Mammary epithelial cell (primary cell): ENCODE measurements at regions not wholly inside any gene's neighbourhood (a gene's known extent, or its start where the extent isn't known, plus 50 kb on each side); places are given as distances from the start of the nearest gene placed in this dataset.

Source experiments
- EZH2 ChIP-seq: IDR thresholded peaks from 2 replicates; pipeline ENCODE4 v1.6.1; 2012; ENCODE audit warnings: low read length, inconsistent platforms, borderline replicate concordance
- TF ChIP-seq, protein P1 (sequence below), 2 donors: IDR thresholded peaks in 1 of 2; conservative IDR thresholded peaks in 1 of 2; 2 replicates each; pipeline ENCODE4 v1.5.1; 2011 to 2012; ENCODE audit warnings: inconsistent platforms in 2 of 2, low read length in 2 of 2, mild to moderate bottlenecking in 2 of 2, control low read depth in 1 of 2, low read depth in 1 of 2; ENCODE audit not compliant: insufficient read depth in 1 of 2; ENCODE audit errors: extremely low read depth in 1 of 2

DNA sequence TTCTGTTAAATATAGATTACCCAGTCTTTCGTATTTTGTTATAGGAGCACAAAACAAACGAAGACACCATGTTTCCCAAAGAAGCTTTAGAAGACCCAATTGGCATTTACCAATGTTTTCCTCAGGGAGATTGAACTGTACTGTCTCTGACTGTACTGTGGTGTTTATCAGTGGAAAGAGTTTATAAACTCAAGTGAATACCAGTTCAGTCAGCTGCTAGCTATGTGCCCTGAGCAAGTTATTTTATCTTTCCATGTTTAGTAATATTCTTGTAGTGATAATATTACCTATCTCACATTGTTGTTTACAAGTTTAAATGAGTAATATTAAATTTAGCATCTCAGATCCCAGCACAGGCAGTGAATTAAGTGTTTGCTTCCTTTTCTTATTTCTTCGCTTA is 773.2 kb downstream of the KCNA4 start:
- TF ChIP-seq, protein P1, sequence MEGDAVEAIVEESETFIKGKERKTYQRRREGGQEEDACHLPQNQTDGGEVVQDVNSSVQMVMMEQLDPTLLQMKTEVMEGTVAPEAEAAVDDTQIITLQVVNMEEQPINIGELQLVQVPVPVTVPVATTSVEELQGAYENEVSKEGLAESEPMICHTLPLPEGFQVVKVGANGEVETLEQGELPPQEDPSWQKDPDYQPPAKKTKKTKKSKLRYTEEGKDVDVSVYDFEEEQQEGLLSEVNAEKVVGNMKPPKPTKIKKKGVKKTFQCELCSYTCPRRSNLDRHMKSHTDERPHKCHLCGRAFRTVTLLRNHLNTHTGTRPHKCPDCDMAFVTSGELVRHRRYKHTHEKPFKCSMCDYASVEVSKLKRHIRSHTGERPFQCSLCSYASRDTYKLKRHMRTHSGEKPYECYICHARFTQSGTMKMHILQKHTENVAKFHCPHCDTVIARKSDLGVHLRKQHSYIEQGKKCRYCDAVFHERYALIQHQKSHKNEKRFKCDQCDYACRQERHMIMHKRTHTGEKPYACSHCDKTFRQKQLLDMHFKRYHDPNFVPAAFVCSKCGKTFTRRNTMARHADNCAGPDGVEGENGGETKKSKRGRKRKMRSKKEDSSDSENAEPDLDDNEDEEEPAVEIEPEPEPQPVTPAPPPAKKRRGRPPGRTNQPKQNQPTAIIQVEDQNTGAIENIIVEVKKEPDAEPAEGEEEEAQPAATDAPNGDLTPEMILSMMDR (conservative IDR thresholded peaks at IDR 0.05 in 1 of 2, IDR thresholded peaks at IDR 0.05 in 1 of 2; ENCODE audit: extremely low read depth in 1 of 2, insufficient read depth in 1 of 2, low read depth in 1 of 2, low read length in 2 of 2), result no peak
- TF ChIP-seq EZH2, result no peak
